SK-N-MC (cell line): ENCODE measurements at regions not wholly inside any gene's neighbourhood (a gene's known extent, or its start where the extent isn't known, plus 50 kb on each side); places are given as distances from the start of the nearest gene placed in this dataset.

Experiments used
- DNase-seq: peaks from one replicate; pipeline ENCODE4 v3.0.0-alpha.2; 2011; ENCODE audit warnings: low read depth, low spot score
- H3K27ac ChIP-seq: fragments of 200-600 bp; sonication (generic); 2 replicates; pipeline ENCODE4 v1.5.1; 2016; ENCODE audit warnings: mixed run types
- H3K36me3 ChIP-seq: fragments of 200-600 bp; sonication (generic); 2 replicates; pipeline ENCODE4 v1.6.1; 2017; ENCODE audit warnings: antibody characterized with exemption, low read length, mixed read lengths; ENCODE audit not compliant: insufficient read depth
- H3K4me3 ChIP-seq: fragments of 200-600 bp; sonication (generic); 2 replicates; pipeline ENCODE4 v1.5.1; 2016
- H3K9ac ChIP-seq: fragments of 200-600 bp; sonication (generic); 2 replicates; pipeline ENCODE4 v1.8.0; 2017; ENCODE audit warnings: mixed run types, mixed read lengths; ENCODE audit not compliant: insufficient read length
- H3K9me3 ChIP-seq: fragments of 200-600 bp; sonication (generic); 2 replicates; pipeline ENCODE4 v1.6.1; 2017; ENCODE audit warnings: low read depth, mild to moderate bottlenecking, antibody characterized with exemption, low read length, moderate library complexity, mixed read lengths
- EZH2 ChIP-seq: fragments of 200-600 bp; sonication (generic); IDR thresholded peaks from one replicate; pipeline ENCODE4 v1.6.1; 2017; ENCODE audit warnings: antibody characterized with exemption
- FOXP2 ChIP-seq: optimal IDR thresholded peaks from 2 replicates; pipeline ENCODE3; 2011; ENCODE audit warnings: mild to moderate bottlenecking, moderate library complexity; ENCODE audit not compliant: insufficient read depth; ENCODE audit errors: extremely low read length, control extremely low read depth
- POLR2AphosphoS5 ChIP-seq: IDR thresholded peaks from 2 replicates; pipeline ENCODE4 v1.6.1; 2012; ENCODE audit warnings: mild to moderate bottlenecking, low read depth, low read length, borderline replicate concordance

- no peak for TF ChIP-seq FOXP2
- TF ChIP-seq EZH2 = no peak
- no peak for TF ChIP-seq POLR2AphosphoS5
- Histone ChIP-seq H3K36me3 (no peaks in the 10 kb centered on the region), H3K9me3 (no peaks in the 10 kb centered on the region), H3K9ac (no peak overlapping the region), H3K4me3 (no peak overlapping the region), H3K27ac (no peak overlapping the region)
- no peak for DNase-seq
Measured at GRCh38 chr11:127105593-127106541, 105.3 kb upstream of the KIRREL3 start.

GRCh38 chr11:127103586-127104388 lies 103.2 kb upstream of the KIRREL3 start:
- no peak overlapping the region for H3K9ac ChIP-seq
- H3K9me3 ChIP-seq = no peaks in the 10 kb centered on the region
- TF ChIP-seq EZH2 (no peak), POLR2AphosphoS5 (no peak), FOXP2 (no peak)
- H3K4me3 ChIP-seq = no peak overlapping the region
- H3K36me3 ChIP-seq = no peaks in the 10 kb centered on the region
- H3K27ac ChIP-seq = no peak overlapping the region
- no peak for DNase-seq

GRCh38 chr11:127098684-127099083 lies 98.1 kb upstream of the KIRREL3 start:
- H3K36me3 ChIP-seq = no peaks in the 10 kb centered on the region
- no peak overlapping the region for H3K27ac ChIP-seq
- no peaks in the 10 kb centered on the region for H3K9me3 ChIP-seq
- no peak for TF ChIP-seq FOXP2
- no peak for TF ChIP-seq POLR2AphosphoS5
- no peak for TF ChIP-seq EZH2
- H3K4me3 ChIP-seq = no peak overlapping the region
- H3K9ac ChIP-seq = no peak overlapping the region
- no peak for DNase-seq

- H3K9me3 ChIP-seq = no peaks in the 10 kb centered on the region
- TF ChIP-seq FOXP2 (no peak), EZH2 (no peak), POLR2AphosphoS5 (no peak)
- H3K27ac ChIP-seq = no peak overlapping the region
- no peak for DNase-seq
- H3K4me3 ChIP-seq = no peak overlapping the region
- H3K9ac ChIP-seq = no peak overlapping the region
- no peaks in the 10 kb centered on the region for H3K36me3 ChIP-seq
Measured at GRCh38 chr11:127080735-127081134, 80.2 kb upstream of the KIRREL3 start.

GRCh38 chr11:127075758-127076157 lies 75.2 kb upstream of the KIRREL3 start:
- no peak overlapping the region for H3K27ac ChIP-seq
- TF ChIP-seq EZH2 (no peak), FOXP2 (no peak), POLR2AphosphoS5 (no peak)
- H3K9ac ChIP-seq = no peak overlapping the region
- no peak overlapping the region for H3K4me3 ChIP-seq
- no peaks in the 10 kb centered on the region for H3K9me3 ChIP-seq
- H3K36me3 ChIP-seq = no peaks in the 10 kb centered on the region
- DNase-seq = no peak

- TF ChIP-seq POLR2AphosphoS5 (no peak), EZH2 (no peak), FOXP2 (no peak)
- DNase-seq = no peak
- Histone ChIP-seq H3K4me3 (no peak overlapping the region), H3K27ac (no peak overlapping the region), H3K9ac (no peak overlapping the region), H3K9me3 (no peaks in the 10 kb centered on the region), H3K36me3 (no peaks in the 10 kb centered on the region)
Measured at GRCh38 chr11:127074151-127074761, 73.7 kb upstream of the KIRREL3 start.

- Histone ChIP-seq H3K9me3 (no peaks in the 10 kb centered on the region), H3K9ac (no peak overlapping the region), H3K36me3 (no peaks in the 10 kb centered on the region), H3K4me3 (no peak overlapping the region), H3K27ac (no peak overlapping the region)
- TF ChIP-seq POLR2AphosphoS5 = no peak
- TF ChIP-seq EZH2 = no peak
- no peak for TF ChIP-seq FOXP2
- no peak for DNase-seq
Measured at GRCh38 chr11:127073621-127074020, 73.1 kb upstream of the KIRREL3 start.

- Histone ChIP-seq H3K9ac (no peak overlapping the region), H3K9me3 (no peaks in the 10 kb centered on the region), H3K36me3 (no peaks in the 10 kb centered on the region), H3K27ac (no peak overlapping the region), H3K4me3 (no peak overlapping the region)
- no peak for TF ChIP-seq POLR2AphosphoS5
- no peak for TF ChIP-seq EZH2
- no peak for TF ChIP-seq FOXP2
- no peak for DNase-seq
Measured at GRCh38 chr11:127071606-127072005, 71.0 kb upstream of the KIRREL3 start.
